HG02840 (cell line): ENCODE measurements at regions not wholly inside any gene's neighbourhood (a gene's known extent, or its start where the extent isn't known, plus 50 kb on each side); places are given as distances from the start of the nearest gene placed in this dataset.

Experiments
- ATAC-seq: cut with Tn5 transposase; IDR thresholded peaks from one replicate; pipeline ENCODE4 v1.9.1; 2021; ENCODE audit warnings: mild to moderate bottlenecking, moderate library complexity, moderate number of reproducible peaks; ENCODE audit not compliant: unreplicated experiment, low FRiP score

GRCh38 chr9:107994648-107995047 lies 505.1 kb upstream of the KLF4 start:
- no peak for ATAC-seq

DNA sequence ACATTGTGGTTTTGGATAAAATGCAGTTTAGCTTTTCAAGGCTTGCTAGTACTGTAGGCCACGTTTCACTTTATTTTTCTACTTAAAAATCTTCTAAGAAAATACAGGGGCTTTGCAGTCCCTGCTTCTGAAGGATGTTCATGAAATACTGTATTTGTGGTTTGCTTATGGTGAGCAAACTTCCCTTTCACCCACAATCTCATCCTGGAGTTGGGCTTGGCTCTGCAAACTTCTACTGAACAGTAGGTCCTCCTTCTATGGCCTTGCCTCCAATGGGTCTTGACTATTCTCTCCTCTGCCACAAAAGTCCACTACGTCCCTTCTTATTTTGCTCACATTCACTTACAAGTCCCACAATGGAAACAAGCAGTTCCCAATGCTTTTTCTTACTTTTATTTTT lies 502.7 kb upstream of the KLF4 start:
- ATAC-seq = no peak

- ATAC-seq = no peak
Observed at GRCh38 chr9:107991581-107991980, 502.0 kb upstream of the KLF4 start.

DNA sequence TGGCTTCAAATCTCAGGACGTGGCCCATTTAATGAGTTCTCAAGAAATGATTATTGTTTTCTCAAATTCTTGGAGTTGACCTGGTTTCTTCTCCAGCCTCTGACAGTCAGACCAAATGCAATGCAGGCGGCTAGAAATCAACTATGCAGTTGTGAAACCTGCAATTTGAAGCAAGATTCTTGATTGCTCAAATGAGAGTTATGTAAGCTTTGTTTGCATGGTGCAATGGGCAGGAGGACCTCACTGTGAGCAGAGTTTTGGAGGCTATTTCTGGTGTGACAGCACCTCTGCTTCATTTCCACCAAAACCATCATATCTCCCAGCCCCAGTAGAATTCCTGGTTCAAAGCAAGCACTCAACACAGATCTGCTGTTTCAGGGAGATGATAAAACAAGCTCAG lies 500.0 kb upstream of the KLF4 start:
- no peak for ATAC-seq

GRCh38 chr9:107989099-107989498 lies 499.5 kb upstream of the KLF4 start:
- no peak for ATAC-seq

DNA sequence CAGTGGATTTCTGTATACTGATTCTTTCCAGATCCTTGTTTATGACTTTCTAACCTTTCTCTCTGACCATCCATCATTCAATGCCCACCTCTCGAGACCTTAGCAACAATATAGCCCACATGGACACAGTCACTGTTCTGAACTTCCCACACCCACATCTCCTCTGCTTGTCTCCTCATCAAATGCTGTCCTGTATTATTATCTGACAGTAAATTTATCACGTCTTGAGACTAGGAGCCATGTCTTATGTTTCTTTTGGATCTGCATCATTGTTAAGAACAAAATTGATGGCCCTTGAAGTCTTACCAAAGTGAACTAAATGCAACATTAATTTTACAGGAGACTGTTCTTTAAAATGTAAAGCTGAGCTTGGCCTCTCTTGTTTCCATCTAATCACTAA lies 495.4 kb upstream of the KLF4 start:
- ATAC-seq = no peak

GRCh38 chr9:107983762-107984161 lies 494.2 kb upstream of the KLF4 start:
- ATAC-seq = no peak

DNA sequence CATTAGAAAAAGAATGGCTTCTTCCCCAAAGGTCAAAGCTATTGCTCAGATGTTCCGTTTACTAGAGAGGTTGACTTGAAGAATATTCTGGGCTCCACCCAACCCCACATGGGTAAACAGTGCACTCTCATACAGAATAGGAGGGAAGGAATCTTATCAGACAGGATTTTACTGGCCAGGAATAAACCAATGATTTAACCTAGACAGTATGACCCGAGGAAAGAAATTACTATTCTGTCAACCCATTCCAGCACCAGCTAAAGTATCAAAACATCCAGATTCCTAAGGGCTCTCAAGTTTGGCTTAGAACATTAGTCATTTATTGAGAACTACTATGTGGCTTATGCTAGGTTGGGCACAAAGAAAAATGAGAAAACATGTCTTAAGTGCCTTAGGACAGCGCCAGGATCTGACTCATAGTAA lies 493.6 kb upstream of the KLF4 start:
- no peak for ATAC-seq

GRCh38 chr9:107982745-107983144 lies 493.2 kb upstream of the KLF4 start:
- ATAC-seq = no peak

DNA sequence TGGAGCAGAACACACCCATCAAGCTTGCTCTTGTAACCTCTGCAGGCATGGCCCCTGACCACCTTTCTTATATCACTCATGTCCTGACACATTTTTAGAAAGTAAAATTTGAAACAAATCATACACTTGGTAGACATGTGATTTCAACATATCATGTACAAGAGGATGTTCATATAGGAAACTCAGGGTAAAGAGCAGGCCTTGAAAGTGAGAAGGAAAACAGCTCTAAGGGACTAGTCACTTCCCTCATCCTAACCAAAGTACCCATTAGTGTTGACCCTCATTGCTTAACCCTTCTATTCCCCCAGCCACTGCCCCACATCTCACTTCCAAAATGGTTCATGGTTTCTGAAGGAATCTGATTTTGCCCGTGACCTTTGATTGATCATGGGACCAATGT lies 492.4 kb upstream of the KLF4 start:
- no peak for ATAC-seq

DNA sequence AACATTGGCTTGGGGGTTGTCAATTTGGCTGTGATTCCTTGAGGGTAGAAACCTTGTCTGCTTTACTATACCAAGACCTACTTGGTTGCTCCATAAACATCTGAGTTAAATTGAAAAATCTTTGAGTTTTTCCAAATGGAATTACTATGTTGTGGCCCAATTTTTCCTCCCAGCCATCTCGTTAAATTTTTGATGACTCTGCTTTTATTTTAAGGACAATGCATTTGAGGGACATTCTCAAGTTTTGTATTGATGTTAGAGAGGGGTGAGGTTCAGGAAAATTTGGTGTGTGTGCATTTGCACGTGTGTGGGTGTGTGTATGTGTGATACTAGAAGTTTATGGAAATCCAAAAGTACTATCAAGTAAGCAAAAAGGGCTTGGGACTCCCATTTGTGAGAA lies 491.4 kb upstream of the KLF4 start:
- no peak for ATAC-seq

GRCh38 chr9:107976767-107977166 lies 487.2 kb upstream of the KLF4 start:
- ATAC-seq = no peak

GRCh38 chr9:107975426-107976010 lies 485.9 kb upstream of the KLF4 start:
- no peak for ATAC-seq

GRCh38 chr9:107973451-107973850 lies 483.9 kb upstream of the KLF4 start:
- ATAC-seq = no peak

DNA sequence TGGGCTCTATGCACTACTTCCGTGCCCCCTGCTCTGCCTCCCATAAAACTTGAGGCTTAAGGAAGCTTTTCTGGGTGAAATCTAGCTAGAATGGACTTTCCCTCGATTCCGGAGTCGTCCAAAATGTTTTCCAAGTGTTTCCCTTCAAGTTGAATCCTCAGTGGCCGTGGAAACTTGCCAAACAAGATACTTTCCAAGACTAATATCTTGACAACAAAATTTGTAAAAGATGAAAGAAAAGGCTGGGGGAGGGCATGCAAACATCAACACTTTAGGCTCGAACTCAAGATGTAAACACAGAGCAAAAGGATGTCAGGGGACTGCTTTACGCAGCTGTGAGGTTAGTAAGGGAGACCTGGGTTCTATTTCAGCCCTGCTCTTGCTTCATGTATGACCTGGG lies 482.8 kb upstream of the KLF4 start:
- no peak for ATAC-seq

- ATAC-seq = no peak
Observed at GRCh38 chr9:107971241-107971640, 481.7 kb upstream of the KLF4 start.

DNA sequence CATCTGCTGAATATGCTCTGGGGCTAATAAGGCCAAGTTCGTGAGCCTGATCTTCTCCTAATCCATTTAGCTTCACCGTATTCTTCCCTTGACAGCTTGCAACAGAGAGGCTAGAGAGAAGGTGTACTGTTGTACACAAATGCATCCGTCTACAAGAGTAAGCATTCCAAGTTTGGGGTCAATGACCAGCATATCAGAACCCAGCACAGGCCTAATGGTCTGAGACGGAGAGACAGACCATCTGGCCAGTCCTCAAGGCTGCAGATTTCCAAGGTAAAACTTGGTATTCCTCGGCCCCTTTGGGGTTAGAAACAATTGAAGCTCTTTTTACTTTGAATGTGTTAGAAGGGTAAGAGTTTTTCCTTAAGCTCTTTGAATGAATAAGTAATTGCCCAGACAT lies 481.2 kb upstream of the KLF4 start:
- no peak for ATAC-seq

GRCh38 chr9:107969727-107970126 lies 480.2 kb upstream of the KLF4 start:
- ATAC-seq = no peak

GRCh38 chr9:107969141-107969540 lies 479.6 kb upstream of the KLF4 start:
- ATAC-seq = no peak

DNA sequence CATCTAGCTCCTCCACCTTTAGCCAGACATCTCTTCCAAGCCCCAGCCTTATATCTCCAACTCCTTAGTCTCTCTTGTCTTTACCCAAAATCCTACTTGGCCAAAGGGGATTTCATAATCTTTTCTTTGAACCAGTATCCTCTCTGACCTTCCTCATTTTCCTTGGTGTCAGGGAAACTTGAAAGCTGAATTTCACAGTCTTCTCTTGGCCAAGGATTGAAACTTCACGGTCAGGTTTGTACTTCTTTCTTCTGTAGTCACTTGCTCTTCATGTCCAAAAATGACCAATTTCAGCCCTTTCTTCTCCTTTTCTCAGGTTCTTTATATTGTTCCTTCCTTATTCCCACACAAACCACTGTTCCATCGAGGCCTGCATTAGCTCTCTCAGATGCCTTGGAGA lies 473.7 kb upstream of the KLF4 start:
- no peak for ATAC-seq

GRCh38 chr9:107960916-107961315 lies 471.3 kb upstream of the KLF4 start:
- no peak for ATAC-seq

DNA sequence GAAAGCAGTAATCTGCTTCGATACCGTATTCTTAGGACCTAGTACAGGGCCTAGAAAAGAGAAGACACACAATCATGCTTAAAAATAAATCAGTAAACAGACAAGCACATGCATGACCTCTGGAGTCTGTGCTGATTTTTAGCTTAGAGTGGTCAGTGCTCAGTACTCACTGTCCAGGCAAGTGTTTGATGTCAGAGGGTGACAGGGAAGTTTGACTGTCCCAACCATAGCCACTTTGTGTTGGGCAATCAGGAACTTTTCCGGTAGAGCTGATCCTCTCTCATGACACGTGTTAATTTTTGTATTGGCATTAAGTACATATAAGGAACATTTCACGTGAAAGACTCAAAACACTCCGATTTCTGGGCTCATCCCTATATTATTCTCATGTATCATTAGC lies 464.7 kb upstream of the KLF4 start:
- ATAC-seq = no peak

DNA sequence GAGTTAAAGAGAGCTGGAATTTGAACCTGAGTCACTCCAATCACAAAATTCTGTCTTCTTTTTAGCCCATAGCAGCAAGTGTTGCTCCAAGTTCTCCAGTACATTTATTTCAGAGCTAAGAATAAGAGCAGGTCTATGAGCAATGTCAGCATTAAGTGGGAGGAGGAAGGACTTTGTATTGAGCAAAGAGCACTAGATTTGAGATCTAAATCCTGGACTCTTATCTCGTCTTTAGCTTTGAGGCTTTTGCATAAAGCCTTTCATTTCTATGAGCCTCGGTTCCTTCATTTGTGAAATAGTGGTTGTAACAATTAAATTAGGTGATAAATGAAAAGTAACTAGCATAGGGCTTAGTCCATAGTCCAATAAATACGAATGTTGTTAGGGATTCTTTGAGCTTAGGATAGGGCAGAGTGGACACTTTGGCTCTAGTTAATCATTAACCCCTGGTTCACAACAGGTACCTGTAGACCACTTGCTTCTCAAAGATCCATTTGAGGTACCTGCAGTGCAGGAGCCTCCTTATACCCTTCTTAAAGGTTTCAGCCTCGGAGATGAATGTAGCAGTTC lies 464.1 kb upstream of the KLF4 start:
- ATAC-seq = no peak
